Fibroblast of skin of abdomen (primary cell): ENCODE measurements at regions not wholly inside any gene's neighbourhood (a gene's known extent, or its start where the extent isn't known, plus 50 kb on each side); places are given as distances from the start of the nearest gene placed in this dataset.
A peak's percentile ranks its signal among the peaks of the same experiment; 100 is the strongest.

Experiments
- DNase-seq: peaks from one replicate; pipeline ENCODE4 v3.0.0-alpha.2; 2013

DNA sequence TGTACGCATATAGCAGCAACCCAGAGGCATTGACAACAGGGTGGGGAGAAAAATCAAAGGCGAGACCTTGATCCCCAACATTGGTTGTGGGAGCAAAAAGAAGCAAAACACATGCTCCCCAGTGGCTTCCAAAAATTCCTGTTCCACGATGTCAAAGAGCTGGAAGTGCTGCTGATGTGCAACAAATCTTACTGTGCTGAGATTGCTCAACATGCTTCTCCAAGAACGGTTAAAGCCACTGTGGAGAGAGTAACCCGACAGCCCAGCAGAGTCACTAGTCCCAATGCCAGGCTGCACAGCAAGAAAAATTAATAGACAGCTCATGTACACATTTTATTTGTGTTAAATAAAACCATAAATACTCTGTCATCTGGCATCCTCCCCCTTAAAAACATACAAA lies 179.9 kb upstream of the PFN2 start:
- DNase-seq: no peak

DNA sequence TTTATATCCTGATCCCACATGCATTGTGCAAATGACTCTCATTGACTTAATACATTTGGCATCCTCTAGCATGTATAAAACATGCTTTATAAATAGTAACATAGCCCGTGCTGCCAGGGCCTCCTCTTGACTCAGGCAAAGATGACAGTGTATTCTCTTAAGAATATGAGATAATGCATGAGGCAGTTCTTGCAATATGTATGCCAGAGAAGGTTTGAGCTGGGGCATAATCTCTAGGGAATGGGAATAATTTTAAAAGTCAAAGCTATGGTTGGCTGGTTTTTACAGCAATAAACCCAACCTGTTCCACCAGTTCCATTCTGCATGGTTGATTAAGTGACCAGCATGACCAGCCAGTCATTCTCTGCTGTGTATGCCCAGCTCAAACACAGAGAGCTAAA lies 179.0 kb upstream of the PFN2 start:
- DNase-seq: peak; percentile 82

- DNase-seq: no peak
These were observed 177.5 kb upstream of the PFN2 start for GRCh38 chr3:150148227-150148626.

DNA sequence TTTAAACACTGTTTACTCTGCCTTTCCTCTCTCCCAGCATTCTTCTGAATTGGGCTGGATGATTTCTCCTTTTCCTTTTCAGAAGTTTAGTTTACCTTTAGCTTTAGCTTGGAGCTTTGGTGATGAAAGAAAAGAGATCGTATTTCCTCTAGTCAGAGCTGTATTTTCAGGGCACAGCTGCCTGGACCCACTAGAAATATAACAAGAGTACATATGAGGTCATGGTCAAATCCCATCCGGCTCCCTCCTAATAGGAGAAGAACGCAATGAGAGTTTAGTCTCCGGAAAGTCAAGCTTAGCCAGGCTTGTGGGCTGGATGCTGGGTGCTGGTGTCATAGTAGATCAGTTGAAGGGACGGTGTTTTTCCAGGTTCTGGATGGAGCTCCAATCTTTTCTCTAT lies 177.1 kb upstream of the PFN2 start:
- DNase-seq: peak; percentile 40

DNA sequence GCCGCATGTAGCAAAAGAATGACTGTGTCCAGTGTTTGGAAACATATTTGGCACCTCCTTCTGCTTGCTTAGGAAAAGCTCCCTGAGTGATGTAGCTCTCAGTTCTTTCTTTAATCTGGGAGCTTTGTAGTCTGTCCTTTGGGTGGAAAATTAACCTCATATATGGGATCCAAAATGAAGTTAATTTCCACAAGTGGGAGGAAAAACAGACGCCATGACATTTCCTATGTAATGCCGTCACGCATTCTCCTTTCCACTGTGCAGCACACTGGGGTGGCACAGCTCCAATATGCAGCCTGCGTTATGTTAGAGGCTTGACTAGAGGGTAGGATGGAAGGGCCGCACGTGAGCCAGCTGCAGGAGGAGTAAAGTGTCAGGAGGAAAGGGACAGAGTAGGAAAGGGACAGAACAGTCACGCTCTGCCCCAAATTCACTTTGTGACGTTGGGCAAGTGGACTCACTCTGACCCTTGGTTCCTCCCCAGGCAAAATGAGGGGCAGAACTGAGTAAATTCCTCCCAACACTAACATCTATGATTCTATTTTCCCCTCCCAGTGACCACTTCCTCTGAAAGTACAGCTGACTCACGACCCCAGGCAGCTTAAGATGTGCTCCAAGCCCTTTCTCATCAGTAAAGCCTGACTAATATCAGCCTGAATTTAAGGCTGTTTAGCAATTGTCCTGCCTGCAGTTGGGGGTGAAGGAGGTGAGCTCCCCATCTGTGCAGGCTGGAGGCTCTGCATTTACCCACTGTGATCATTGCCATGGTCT lies 176.5 kb upstream of the PFN2 start:
- peak; percentile 91 for DNase-seq

GRCh38 chr3:150145659-150146058 lies 175.0 kb upstream of the PFN2 start:
- DNase-seq: peak; percentile 38

DNA sequence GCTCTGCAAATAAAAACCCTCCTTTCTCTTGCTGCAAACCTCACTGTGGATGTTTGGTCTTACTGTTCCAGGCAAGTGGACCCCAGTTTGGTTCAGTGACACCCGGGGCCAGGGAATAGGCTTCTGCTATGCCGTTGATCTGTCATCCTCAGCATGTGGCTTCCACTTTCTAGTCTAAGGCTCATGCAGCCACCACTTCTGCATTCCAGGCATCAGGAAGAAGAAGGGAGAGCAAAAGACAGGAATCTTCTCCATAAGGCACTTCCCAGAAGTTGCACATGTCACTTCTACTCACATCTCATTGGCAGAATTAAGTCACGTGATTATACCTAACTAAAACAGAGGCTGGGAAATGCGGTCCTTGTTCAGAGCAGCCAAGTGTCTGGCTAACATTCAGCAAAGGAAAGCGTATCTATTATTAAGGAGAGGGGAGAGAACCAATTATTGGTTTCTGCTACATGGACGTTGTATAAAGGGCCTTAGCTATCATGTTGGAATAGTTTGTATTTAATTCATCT lies 173.6 kb upstream of the PFN2 start:
- no peak for DNase-seq

- DNase-seq: no peak
These were observed 172.2 kb upstream of the PFN2 start for GRCh38 chr3:150142936-150143335.

DNA sequence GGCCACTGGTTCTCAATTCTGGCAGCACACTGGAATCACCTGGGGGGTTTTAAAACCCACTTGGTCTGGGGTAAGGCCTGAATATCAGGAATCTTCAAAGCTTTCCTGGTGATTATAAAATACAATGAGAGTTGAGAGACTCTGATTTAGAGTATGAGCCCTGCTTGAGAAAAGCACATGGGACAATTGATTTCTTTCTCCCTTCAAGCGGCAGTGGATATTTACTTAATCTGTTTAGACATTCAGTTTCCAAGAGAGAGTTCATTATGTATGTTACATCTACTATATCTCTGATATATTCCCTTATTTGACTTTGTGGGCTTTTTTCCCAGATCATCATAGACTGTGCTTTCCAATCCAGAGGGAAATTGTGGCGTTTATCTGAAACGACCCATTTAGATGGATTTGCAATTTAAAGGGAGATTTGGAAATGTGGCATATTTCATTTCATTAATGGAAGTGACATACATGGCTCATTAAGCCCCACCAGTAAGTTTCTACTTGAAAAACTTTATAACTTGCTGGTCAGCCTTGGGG lies 171.2 kb upstream of the PFN2 start:
- DNase-seq: no peak

- DNase-seq: no peak
These were observed 170.1 kb upstream of the PFN2 start for GRCh38 chr3:150140614-150141321.

- DNase-seq: no peak
These were observed 168.1 kb upstream of the PFN2 start for GRCh38 chr3:150138824-150139223.

- DNase-seq: no peak
These were observed 165.5 kb upstream of the PFN2 start for GRCh38 chr3:150136242-150136641.

DNA sequence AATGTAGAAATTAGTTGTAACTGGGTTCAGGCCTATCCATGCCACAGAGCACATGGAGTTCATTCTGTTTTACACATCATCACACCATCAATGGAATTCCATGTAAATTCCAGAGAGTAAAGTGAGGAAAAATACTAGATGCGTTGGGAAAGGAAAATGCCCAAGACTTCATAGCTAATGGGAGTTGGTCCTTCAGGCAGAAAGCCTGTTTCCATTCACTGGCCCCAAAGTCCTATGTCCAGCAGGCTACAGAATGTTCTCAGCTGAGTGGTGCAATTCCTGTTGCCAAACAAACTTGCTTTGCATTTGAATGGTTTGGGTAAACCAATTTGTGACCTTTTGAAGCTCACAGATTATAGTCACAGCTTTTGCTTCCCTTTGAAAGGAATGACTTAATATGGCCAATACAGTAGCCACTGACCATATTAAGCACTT lies 164.6 kb upstream of the PFN2 start:
- DNase-seq: peak; percentile 67

DNA sequence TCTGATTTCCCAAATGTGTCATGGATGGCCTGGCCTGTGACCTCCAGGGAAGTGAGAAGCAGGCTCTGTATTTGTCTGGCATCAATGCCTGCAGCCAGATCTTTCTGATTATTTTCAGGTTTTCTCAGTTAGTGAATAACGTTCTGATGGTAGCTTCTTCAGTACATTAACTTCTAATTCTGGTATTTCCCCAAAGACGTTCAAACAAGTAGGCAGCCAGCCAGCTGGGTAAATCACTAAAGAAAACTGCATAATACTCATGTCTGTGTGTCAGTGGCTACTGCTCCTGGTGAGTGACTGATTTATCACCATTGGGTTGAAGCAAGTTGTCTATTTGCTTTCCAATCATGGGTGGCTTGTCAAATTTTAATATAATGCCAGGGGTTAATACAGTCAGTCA lies 162.6 kb upstream of the PFN2 start:
- peak; percentile 77 for DNase-seq

DNA sequence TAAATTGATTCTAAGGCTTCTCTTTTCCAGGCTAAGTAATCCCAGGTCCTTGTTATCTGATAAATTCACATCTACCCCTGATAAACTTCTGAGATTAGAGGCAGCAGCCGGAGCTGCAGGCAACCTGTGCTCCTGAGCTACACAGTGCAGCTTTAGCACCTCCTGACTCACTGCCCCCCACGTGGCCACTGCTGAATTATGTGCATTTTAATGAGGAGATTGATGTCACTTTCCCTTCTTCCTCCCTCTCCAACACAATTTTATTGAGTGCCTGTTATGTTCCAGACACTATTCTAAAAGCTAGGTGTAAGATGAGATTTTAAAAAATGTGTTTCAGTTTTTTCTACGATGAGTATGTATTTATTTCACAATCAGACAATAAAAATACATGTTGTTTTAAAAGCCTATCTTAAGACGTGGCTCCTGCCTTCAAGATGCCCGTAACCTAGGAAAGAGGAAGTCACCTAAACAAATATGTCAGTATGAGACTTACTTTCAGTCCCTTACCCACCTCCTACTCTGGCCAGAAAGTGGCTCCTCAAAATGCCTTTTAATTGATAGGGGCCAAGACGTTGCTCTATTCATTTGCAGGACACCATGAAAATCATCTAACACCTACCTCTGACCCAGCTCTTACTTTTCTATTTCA lies 161.5 kb upstream of the PFN2 start:
- no peak for DNase-seq

GRCh38 chr3:150131663-150132062 lies 161.0 kb upstream of the PFN2 start:
- DNase-seq: no peak

DNA sequence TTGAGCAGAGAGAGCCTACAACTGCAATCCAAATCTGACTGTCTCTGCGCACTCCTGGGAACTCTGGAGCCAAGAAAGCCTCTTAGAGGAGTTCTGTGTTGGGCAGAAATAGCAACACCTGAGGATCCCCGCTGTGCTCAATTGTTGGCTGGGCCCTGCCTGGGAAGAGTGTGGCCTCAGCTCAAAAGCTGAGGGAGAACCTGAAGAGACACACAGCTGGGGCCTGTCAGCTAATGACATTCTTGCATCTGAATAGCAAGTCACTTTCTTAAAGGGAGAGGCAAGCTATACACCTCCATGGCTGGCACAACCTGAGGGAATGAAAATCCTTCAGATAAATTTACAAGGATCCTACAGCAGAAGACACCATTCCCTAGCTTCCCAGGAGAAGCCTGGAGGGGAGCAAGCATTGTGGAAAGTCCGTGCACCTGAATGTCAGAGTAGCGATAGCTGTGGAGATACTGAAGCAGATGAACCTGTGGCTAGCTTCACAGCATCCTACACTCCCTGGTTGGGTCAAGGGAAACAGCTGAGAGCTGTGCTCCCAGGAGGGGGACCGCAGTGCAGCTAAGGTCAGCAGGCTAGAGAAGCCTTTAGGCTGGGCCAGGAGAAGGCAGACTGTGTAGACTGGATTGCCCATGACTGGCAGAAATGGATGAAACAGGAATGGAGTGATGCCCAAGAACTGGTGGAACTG lies 159.9 kb upstream of the PFN2 start:
- no peak for DNase-seq

GRCh38 chr3:150129166-150129565 lies 158.5 kb upstream of the PFN2 start:
- no peak for DNase-seq

DNA sequence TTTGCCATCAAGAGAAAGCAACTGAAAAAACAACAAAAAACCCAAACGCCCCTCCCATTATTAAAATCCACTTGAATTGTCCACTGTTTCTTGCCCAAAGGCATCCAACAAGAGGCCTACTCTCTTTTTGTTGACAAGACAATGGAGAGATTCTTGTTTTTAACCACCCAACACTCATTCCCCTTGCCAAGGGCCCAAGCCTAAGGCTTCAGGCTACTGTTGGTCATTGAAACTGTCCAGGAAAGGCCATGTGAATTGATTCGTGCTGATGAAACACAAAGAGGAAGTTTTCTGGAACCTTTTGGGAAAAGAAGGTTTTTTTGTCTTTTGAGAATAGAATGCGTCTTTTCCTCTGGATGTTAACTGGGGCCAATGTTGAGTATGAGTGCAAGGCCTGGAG lies 157.4 kb upstream of the PFN2 start:
- no peak for DNase-seq

DNA sequence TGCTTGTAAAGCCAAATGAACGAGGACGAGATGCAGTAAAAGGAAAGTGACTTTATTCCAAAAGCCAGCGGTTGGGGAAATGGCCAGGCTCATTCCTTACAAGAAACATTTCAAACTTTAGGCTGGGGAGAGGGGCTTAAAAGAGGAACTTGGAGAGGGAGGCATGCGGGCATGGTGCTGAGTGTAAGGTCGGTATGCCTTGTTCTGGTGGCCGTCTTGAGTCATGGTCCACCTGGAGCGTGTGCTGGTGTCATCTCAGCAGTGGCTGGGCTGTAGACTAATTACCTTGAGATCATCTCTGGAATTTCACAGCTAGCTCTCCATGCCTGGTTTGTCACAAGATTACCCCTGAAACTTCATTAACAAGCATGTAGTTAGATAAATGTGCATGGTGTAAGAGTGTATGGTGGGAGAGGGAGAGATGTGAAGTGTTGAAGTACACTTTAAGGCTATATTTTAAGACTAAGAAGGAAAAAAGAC lies 156.4 kb upstream of the PFN2 start:
- no peak for DNase-seq

DNA sequence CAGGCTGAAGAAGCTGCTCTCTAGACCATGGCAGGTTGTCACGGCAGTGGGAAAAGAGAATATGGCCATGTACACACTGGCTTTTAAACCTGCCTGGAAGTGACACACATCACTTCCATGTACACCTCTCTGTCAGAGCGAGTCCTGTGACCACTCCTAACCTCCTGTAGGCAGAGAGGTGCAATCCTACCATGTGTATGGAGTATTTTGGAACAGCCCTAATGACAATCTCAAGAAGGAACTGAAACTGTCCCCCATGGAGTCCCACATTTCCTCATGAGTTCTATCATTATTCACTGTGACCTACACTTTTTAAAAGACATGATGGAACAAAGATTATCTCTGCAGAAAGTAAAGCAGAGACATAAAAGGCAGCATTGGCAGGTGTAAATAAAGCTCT lies 153.4 kb upstream of the PFN2 start:
- DNase-seq: no peak

GRCh38 chr3:150123249-150123648 lies 152.6 kb upstream of the PFN2 start:
- DNase-seq: peak; percentile 43
